NCI-H1417 (cell line): ENCODE measurements at regions not wholly inside any gene's neighbourhood (a gene's known extent, or its start where the extent isn't known, plus 50 kb on each side); places are given as distances from the start of the nearest gene placed in this dataset.
"Not testable (repeated sequence)": the region's sequence is repeated elsewhere in the genome, so short reads cannot be mapped to it uniquely, and the experiment has no call there.

Source experiments
- DNase-seq, 3 experiments: peaks; one replicate each; lab custom pipeline; 2025; lab: John Stamatoyannopoulos, UW

GRCh38 chr17:5951912-5952311 lies 118.3 kb upstream of the WSCD1 start:
- DNase-seq: no peak

- DNase-seq: no peak
These were observed 117.7 kb upstream of the WSCD1 start for GRCh38 chr17:5952518-5952917.

- DNase-seq: no peak
These were observed 114.4 kb upstream of the WSCD1 start for GRCh38 chr17:5955764-5956163.

- DNase-seq: no peak
These were observed 111.3 kb upstream of the WSCD1 start for GRCh38 chr17:5958850-5959249.

GRCh38 chr17:5962371-5962770 lies 107.8 kb upstream of the WSCD1 start:
- no peak for DNase-seq

- peak; percentile 39 to 84 (median 45) for DNase-seq
These were observed 98.2 kb upstream of the WSCD1 start for GRCh38 chr17:5971969-5972368.

- DNase-seq: no peak
These were observed 96.8 kb upstream of the WSCD1 start for GRCh38 chr17:5973410-5973809.

GRCh38 chr17:5975661-5976060 lies 94.5 kb upstream of the WSCD1 start:
- peak; percentile 1 to 92 (median 70) for DNase-seq

GRCh38 chr17:5976251-5976650 lies 93.9 kb upstream of the WSCD1 start:
- peak in 2 of 3 experiments; percentile 42 to 77 for DNase-seq

GRCh38 chr17:5978496-5978895 lies 91.7 kb upstream of the WSCD1 start:
- no peak for DNase-seq

- no peak for DNase-seq
These were observed 89.2 kb upstream of the WSCD1 start for GRCh38 chr17:5980941-5981340.

GRCh38 chr17:5986644-5987043 lies 83.5 kb upstream of the WSCD1 start:
- DNase-seq: no peak

GRCh38 chr17:6000426-6000825 lies 69.8 kb upstream of the WSCD1 start:
- no peak for DNase-seq

- not testable (repeated sequence) for DNase-seq
These were observed 67.0 kb upstream of the WSCD1 start for GRCh38 chr17:6003221-6003620.

- no peak for DNase-seq
These were observed 64.2 kb upstream of the WSCD1 start for GRCh38 chr17:6005939-6006338.

- DNase-seq: no peak
These were observed 59.0 kb upstream of the WSCD1 start for GRCh38 chr17:6011206-6011605.

- DNase-seq: no peak
These were observed 51.4 kb upstream of the WSCD1 start for GRCh38 chr17:6018788-6019187.

- no peak for DNase-seq
These were observed 50.2 kb upstream of the WSCD1 start for GRCh38 chr17:6019959-6020358.

- DNase-seq: no peak
These were observed 49.7 kb upstream of the WSCD1 start for GRCh38 chr17:6020376-6021010.
